Fibroblast of lung (primary cell): ENCODE measurements at regions not wholly inside any gene's neighbourhood (a gene's known extent, or its start where the extent isn't known, plus 50 kb on each side); places are given as distances from the start of the nearest gene placed in this dataset.

ENCODE experiments used
- DNase-seq, 2 donors: peaks; one replicate each; pipeline versions ENCODE4 v3.0.0 to v3.0.0-alpha.2; 2010; ENCODE audit warnings: low read depth in 2 of 2
- H2AFZ ChIP-seq: 2 replicates; pipeline ENCODE4 v1.5.1; 2012; ENCODE audit warnings: low read length, control low read depth, inconsistent platforms
- H3K27ac ChIP-seq: 2 replicates; pipeline ENCODE4 v1.5.1; 2011; ENCODE audit warnings: low read length, control low read depth; ENCODE audit not compliant: insufficient read depth
- H3K27me3 ChIP-seq: 2 replicates; pipeline ENCODE4 v1.5.1; 2011; ENCODE audit warnings: mild to moderate bottlenecking, low read length; ENCODE audit not compliant: control insufficient read depth, insufficient read depth
- H3K36me3 ChIP-seq: 2 replicates; pipeline ENCODE4 v1.5.1; 2011; ENCODE audit warnings: low read length; ENCODE audit not compliant: control insufficient read depth, insufficient read depth
- H3K4me1 ChIP-seq: 2 replicates; pipeline ENCODE4 v1.5.1; 2011; ENCODE audit warnings: low read length; ENCODE audit not compliant: control insufficient read depth, insufficient read depth; ENCODE audit errors: extremely low read depth
- H3K4me2 ChIP-seq: 2 replicates; pipeline ENCODE4 v1.5.1; 2011; ENCODE audit warnings: low read length, control low read depth; ENCODE audit not compliant: insufficient read depth; ENCODE audit errors: extremely low read depth
- H3K4me3 ChIP-seq, 4 experiments: fragments of 200-600 bp in 1 of 4; sonication (generic) in 1 of 4; replicated peaks in 1 of 4; 2 replicates each; pipeline ENCODE4 v1.5.1; 2011 to 2016; ENCODE audit warnings: low read length in 4 of 4, low read depth in 3 of 4, mild to moderate bottlenecking in 3 of 4, control low read depth in 2 of 4, inconsistent platforms in 1 of 4, mixed read lengths in 1 of 4; ENCODE audit not compliant: insufficient read depth in 1 of 4; ENCODE audit errors: control extremely low read depth in 1 of 4
- H3K79me2 ChIP-seq: 2 replicates; pipeline ENCODE4 v1.5.1; 2012; ENCODE audit warnings: mild to moderate bottlenecking, low read length, inconsistent platforms; ENCODE audit not compliant: control insufficient read depth, insufficient read depth
- H3K9ac ChIP-seq: 2 replicates; pipeline ENCODE4 v1.5.1; 2011; ENCODE audit warnings: mild to moderate bottlenecking, low read length, control low read depth; ENCODE audit not compliant: insufficient read depth
- H3K9me3 ChIP-seq: 2 replicates; pipeline ENCODE4 v1.5.1; 2012; ENCODE audit warnings: low read depth, low read length; ENCODE audit not compliant: control insufficient read depth, insufficient read depth
- H4K20me1 ChIP-seq: 2 replicates; pipeline ENCODE4 v1.5.1; 2011; ENCODE audit warnings: low read length; ENCODE audit not compliant: control insufficient read depth, insufficient read depth; ENCODE audit errors: extremely low read depth
- CTCF ChIP-seq, 2 donors: IDR thresholded peaks in 1 of 2; conservative IDR thresholded peaks in 1 of 2; 1 replicate in 1 of 2; 2 replicates in 1 of 2; pipeline ENCODE4 v1.5.1; 2011 to 2012; ENCODE audit warnings: low read length in 2 of 2, control low read depth in 1 of 2, inconsistent platforms in 1 of 2, low read depth in 1 of 2, mild to moderate bottlenecking in 1 of 2
- EZH2 ChIP-seq: IDR thresholded peaks from 2 replicates; pipeline ENCODE4 v1.5.1; 2012; ENCODE audit warnings: low read length, control low read depth, mild to moderate bottlenecking; ENCODE audit errors: missing control alignments

GRCh38 chr1:223033658-223034057, 109.4 kb downstream of the TLR5 start:
- no peak overlapping the region for H3K9ac ChIP-seq
- DNase-seq, result peak in 1 of 2 donors; percentile 17
- H3K4me3 ChIP-seq, result no peak overlapping the region
- peaks cover 4% of the 10 kb centered on the region for H3K27me3 ChIP-seq
- no peak for TF ChIP-seq CTCF (conservative IDR thresholded peaks at IDR 0.05 in 1 of 2, IDR thresholded peaks at IDR 0.05 in 1 of 2; ENCODE audit: low read depth in 1 of 2, low read length in 2 of 2)
- TF ChIP-seq EZH2, result no peak
- H3K9me3 ChIP-seq, result no peaks in the 10 kb centered on the region
- no peak overlapping the region for H3K27ac ChIP-seq
- no peak overlapping the region for H2AFZ ChIP-seq
- no peak overlapping the region for H3K4me2 ChIP-seq
- H3K36me3 ChIP-seq, result no peaks in the 10 kb centered on the region
- no peaks in the 10 kb centered on the region for H4K20me1 ChIP-seq
- no peaks in the 10 kb centered on the region for H3K4me1 ChIP-seq
- H3K79me2 ChIP-seq, result no peaks in the 10 kb centered on the region

- Histone ChIP-seq H3K4me2 (no peak overlapping the region), H3K4me3 (no peak overlapping the region), H3K9ac (no peak overlapping the region), H3K36me3 (no peaks in the 10 kb centered on the region), H3K79me2 (no peaks in the 10 kb centered on the region), H3K4me1 (no peaks in the 10 kb centered on the region), H2AFZ (no peak overlapping the region), H3K27me3 (peaks cover 4% of the 10 kb centered on the region), H3K27ac (no peak overlapping the region), H3K9me3 (no peaks in the 10 kb centered on the region), H4K20me1 (no peaks in the 10 kb centered on the region)
- DNase-seq, result no peak
- no peak for TF ChIP-seq CTCF (conservative IDR thresholded peaks at IDR 0.05 in 1 of 2, IDR thresholded peaks at IDR 0.05 in 1 of 2; ENCODE audit: low read depth in 1 of 2, low read length in 2 of 2)
- no peak for TF ChIP-seq EZH2
These were observed 108.7 kb downstream of the TLR5 start for GRCh38 chr1:223034270-223034798.

- Histone ChIP-seq H3K4me3 (no peak overlapping the region), H3K36me3 (no peaks in the 10 kb centered on the region), H2AFZ (no peak overlapping the region), H3K4me2 (no peak overlapping the region), H3K9ac (no peak overlapping the region), H3K4me1 (no peaks in the 10 kb centered on the region), H3K79me2 (no peaks in the 10 kb centered on the region), H3K9me3 (no peaks in the 10 kb centered on the region), H4K20me1 (no peaks in the 10 kb centered on the region), H3K27me3 (peaks cover 4% of the 10 kb centered on the region), H3K27ac (no peak overlapping the region)
- TF ChIP-seq EZH2 (no peak), CTCF (conservative IDR thresholded peaks at IDR 0.05 in 1 of 2, IDR thresholded peaks at IDR 0.05 in 1 of 2; ENCODE audit: low read depth in 1 of 2, low read length in 2 of 2) (no peak)
- DNase-seq, result no peak
These were observed 107.1 kb downstream of the TLR5 start for GRCh38 chr1:223035724-223036478.
